GDM1 (cell line): ENCODE measurements at regions not wholly inside any gene's neighbourhood (a gene's known extent, or its start where the extent isn't known, plus 50 kb on each side); places are given as distances from the start of the nearest gene placed in this dataset.

ENCODE experiments used
- DNase-seq: peaks from one replicate; lab custom pipeline; 2025; lab: John Stamatoyannopoulos, UW

DNA sequence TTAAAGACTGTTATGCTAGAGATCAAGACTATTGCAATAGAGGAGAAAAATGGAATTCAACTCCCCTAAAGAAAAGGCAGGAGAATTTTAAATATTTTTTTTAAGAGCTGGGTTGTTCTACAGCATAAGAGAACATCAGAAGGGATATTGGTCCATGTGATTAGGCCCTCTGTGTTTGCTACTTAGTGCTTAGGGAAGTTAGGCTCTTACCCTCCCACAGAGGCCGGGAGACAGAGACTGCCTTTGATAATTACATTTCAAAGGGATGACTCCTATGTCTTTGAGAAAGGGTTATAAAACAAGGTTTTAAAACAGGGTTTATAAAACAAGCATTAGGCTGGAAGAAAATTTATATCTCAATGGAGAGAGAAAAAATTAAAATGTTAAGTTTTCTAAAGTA lies 1248.1 kb upstream of the PCDH20 start:
- DNase-seq = no peak

DNA sequence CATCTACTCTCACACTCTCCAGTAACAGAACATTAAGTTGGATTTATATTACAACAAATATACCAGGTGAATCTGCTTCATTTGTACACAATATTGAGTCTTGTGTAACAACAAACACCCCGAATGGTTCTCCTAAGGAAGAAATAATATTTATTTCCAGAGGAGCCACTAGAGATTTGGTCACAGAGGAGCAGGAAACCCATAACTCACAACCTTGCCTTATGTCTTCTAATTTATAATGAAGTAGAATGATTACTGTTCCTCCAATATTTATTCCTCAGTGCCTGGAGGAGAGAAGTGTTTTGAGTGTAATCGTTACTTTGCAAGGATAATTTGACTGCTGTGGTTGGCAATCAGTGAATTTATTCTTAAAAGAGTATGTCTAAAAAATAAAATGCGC lies 1243.7 kb upstream of the PCDH20 start:
- no peak for DNase-seq

- DNase-seq = no peak
Observed at GRCh38 chr13:62653371-62653770, 1237.7 kb upstream of the PCDH20 start.

GRCh38 chr13:62643799-62644524 lies 1228.3 kb upstream of the PCDH20 start:
- DNase-seq = no peak

GRCh38 chr13:62643007-62643483 lies 1227.4 kb upstream of the PCDH20 start:
- DNase-seq = no peak

DNA sequence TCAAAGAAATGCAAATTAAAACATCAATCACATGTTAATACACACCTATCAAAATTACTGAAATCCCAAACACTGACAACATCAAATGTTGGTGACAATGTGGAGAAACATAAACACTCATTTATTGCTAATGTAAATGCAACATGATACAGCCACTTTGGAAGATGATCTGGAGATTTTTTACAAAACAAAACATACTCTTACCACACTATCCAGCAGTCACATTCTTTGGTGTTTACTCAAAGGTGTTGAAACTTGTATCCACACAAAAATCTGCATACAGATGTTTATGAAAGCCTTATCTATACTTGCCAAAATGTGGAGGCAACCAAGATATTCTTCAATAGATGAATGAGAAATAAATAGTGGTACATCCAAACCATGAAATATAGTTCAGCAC lies 1219.5 kb upstream of the PCDH20 start:
- DNase-seq = no peak

GRCh38 chr13:62633448-62633847 lies 1217.8 kb upstream of the PCDH20 start:
- no peak for DNase-seq

DNA sequence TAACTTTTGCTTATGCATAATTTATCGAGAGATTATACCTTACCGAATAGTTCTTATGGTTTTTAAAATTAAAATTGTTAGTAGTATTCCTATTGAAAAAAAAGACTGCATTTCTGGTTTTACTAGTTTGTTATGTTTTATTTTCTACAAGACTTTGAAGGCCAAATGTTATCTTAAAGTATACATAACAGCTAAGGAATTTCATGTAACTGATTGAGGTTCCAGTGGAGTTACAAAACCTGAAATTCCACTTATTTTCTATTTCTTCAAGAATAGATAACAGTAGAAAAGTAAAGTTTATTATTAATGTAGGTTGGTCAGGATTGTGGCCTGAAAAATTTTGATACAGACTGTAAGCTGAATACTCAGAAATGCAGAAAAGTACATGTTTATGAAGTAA lies 1216.0 kb upstream of the PCDH20 start:
- no peak for DNase-seq

GRCh38 chr13:62631124-62631523 lies 1215.5 kb upstream of the PCDH20 start:
- DNase-seq = no peak

GRCh38 chr13:62629618-62630017 lies 1214.0 kb upstream of the PCDH20 start:
- DNase-seq = no peak

DNA sequence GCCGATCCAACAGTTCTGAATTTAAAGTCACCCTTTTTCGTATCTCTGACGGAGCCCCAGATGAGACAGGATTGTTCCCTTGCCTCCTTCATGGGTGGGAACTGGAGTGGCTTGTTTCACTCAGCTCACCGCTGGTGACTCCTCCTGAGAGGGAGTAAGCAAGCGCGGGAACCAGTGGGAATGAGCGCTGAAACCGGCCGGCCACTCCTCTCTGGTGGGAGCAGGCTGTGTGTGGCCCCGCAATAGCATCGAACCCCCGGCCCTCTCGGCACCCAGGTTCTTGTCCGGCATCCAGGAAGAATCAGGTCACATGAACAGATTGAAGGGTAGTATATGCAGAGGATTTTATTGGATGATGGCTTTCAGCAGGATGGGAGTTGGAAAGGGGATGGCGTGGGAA lies 1211.6 kb upstream of the PCDH20 start:
- no peak for DNase-seq

- DNase-seq = no peak
Observed at GRCh38 chr13:62626771-62627170, 1211.1 kb upstream of the PCDH20 start.

DNA sequence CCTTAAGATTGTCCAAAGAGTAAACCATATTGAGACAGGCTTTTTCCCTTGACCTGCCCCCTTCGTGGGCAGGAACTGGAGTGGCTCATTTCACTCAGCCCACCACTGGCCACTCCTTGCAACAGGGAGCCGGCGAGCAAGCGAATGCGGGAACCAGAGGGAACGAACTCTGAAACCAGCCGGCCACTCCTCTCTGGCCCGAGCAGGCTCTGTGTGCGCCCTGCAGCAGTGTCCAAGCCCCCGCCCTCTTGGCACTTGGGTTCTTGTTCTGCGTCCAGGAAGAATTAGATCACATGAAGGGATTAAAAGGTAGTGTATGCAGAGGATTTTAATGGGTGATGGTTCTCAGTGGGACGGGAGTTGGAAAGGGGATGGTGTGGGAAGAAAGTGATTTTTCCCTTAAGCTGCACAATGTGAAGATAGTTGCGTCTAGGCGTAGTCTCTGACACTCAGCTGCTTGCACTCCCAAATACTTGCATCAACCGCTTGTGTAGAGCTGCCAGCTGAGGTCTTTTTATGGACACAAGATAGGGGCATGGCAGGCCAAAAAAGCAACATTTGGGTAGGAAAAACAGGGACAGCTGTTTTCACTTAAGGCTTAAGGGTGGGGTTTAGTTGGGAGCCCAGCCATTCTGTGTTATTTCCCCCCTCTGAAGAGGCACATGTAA lies 1209.7 kb upstream of the PCDH20 start:
- DNase-seq = no peak

- no peak for DNase-seq
Observed at GRCh38 chr13:62613819-62614218, 1198.2 kb upstream of the PCDH20 start.

- DNase-seq = no peak
Observed at GRCh38 chr13:62611343-62611742, 1195.7 kb upstream of the PCDH20 start.

GRCh38 chr13:62598708-62599107 lies 1183.1 kb upstream of the PCDH20 start:
- no peak for DNase-seq

GRCh38 chr13:62595976-62596375 lies 1180.3 kb upstream of the PCDH20 start:
- DNase-seq = no peak

DNA sequence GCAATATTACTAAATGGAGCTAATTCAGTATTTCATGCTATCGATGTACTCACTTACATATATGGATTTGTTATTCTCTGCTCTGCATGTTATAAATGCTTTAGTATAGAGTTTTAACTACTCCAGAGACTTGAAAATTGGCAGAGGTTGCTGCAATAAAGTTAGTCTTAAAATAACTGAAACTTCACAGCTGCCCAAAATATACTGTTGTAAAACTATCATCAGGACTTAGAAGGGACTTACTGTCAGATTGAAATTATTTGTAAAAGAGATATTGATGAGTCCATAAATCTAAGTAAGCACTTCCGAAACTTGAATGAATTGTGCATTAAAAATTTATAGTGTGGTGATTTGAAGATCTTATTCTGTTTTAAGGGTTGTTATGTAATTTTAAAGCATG lies 1178.2 kb upstream of the PCDH20 start:
- DNase-seq = no peak

DNA sequence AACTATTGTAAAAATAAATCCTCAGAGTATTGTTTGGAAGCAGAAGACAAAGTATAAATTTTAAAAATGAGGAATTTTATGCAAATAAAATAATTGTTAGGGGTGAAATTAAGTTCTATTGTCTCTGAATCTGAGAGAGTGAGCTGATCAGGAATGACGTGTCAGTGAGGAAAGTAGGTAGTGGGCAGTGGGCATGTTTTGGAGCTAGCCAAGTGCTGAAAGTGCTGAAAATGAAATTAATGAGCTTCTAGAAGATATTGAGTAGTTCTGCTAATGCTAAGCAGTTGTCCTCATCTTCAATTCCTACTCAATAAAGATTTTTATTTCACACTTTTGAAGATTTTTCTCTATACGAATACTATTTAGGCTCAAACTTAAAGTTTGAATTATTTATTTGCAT lies 1167.8 kb upstream of the PCDH20 start:
- DNase-seq = no peak

- no peak for DNase-seq
Observed at GRCh38 chr13:62578402-62578801, 1162.8 kb upstream of the PCDH20 start.

- no peak for DNase-seq
Observed at GRCh38 chr13:62564770-62565169, 1149.1 kb upstream of the PCDH20 start.

- no peak for DNase-seq
Observed at GRCh38 chr13:62563251-62563650, 1147.6 kb upstream of the PCDH20 start.

DNA sequence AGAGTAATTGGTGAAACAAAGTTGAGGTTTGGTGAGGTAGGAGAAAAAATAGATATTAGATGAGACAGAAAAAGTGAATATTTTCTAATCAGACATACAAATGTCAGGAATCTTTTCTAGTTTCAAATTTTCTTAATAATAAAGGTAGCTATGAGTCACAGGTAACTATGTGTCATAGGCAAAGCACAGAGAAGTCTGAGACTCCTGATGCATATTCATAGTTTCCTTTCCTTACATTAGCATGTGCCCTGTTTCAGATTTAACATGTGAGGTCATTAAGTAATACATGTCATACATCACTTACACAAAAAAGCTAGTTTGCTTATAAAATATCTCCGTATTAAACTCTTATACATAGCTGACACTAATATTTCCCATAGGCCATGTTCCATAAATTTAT lies 1141.3 kb upstream of the PCDH20 start:
- no peak for DNase-seq

- DNase-seq = no peak
Observed at GRCh38 chr13:62551588-62551987, 1135.9 kb upstream of the PCDH20 start.
